HG02610 (cell line): ENCODE measurements at regions not wholly inside any gene's neighbourhood (a gene's known extent, or its start where the extent isn't known, plus 50 kb on each side); places are given as distances from the start of the nearest gene placed in this dataset.

ENCODE experiments used
- ATAC-seq: cut with Tn5 transposase; IDR thresholded peaks from one replicate; pipeline ENCODE4 v1.9.1; 2021; ENCODE audit warnings: mild to moderate bottlenecking, moderate library complexity; ENCODE audit not compliant: unreplicated experiment

DNA sequence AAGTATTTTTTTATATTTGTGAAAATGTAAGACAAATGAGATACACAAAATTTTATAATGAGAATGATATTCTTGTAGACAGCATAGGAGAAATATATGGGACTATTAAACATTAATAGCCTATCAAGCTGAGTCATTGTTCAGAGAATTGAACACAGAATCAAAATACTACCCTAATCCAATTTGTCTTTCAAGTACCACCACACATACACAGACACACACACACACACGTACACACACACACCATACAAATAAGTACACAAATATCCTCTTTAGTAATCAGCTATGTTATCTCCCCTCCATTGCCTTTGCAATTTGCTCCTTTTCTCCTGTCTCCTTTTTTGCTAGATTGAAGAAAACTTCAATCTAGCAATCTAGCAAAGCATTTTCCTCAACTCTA is 499.3 kb downstream of the FOXG1 start:
- no peak for ATAC-seq

DNA sequence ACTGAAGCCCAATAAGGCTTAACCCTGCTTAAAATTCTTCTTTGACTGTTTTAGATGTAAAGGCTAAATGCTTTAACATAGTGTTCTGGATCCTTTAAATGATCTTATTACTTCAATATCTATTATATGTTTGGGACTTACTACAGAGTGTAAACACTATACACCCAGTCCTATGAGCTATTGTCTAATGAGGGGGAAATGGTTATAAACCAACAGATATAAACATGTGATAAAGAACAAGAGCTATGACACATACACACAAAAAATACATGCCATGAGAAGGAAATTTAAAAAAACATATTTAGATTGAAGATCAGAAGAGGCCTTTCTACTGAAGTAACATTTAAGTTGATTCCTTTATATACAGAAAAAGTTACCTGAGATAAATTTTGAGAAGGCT is 505.1 kb downstream of the FOXG1 start:
- ATAC-seq: no peak

DNA sequence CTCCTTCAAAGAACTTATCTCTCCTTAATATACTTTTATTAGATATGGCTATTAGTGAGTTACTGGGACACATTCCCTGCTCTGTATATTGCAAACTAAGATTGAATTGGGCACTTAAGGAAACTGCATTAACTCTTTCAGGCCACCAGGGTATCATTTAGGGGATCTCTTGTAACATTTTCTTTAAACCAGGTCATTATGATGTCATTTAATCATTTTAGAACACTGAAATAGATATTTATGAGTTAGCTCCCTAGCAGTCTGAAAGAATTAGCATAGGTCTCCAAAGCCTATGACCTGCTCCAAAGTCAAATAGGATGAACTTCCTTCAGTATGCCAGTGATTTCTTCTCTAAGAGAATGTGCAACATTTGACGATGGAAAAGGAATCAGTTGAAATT is 506.9 kb downstream of the FOXG1 start:
- ATAC-seq: no peak

DNA sequence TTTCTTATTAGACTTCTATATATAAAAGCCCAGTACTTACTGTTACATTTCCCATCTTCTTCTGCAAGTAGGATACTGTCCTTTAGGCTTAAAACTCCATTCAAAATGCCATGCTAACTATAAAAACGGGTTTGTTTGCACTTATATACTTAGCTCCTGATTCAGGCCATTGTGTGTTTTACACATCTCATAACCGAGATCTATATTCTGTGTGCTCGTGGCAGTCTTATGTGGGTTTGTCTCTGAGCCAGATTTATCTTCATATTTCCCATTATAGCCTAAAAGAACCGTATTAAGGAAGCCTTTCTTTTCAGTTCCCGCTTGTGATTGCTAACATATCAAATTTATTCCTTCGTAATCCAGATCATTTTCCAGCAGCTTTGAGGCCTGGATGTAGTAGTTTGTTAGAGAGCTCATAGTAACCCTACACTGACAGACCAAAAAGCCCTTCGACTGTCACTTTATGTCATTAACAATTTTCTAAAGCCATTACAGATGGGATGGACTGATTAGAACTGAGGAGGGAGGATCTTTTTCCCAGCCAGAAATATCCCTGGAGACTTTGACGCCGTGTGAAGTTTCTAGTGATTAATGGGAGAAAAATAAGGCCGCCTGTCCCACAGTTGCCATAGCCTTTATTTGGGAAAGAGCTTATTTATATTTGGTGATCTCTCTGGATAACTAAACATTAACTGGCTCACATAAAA is 508.5 kb downstream of the FOXG1 start:
- ATAC-seq: no peak

DNA sequence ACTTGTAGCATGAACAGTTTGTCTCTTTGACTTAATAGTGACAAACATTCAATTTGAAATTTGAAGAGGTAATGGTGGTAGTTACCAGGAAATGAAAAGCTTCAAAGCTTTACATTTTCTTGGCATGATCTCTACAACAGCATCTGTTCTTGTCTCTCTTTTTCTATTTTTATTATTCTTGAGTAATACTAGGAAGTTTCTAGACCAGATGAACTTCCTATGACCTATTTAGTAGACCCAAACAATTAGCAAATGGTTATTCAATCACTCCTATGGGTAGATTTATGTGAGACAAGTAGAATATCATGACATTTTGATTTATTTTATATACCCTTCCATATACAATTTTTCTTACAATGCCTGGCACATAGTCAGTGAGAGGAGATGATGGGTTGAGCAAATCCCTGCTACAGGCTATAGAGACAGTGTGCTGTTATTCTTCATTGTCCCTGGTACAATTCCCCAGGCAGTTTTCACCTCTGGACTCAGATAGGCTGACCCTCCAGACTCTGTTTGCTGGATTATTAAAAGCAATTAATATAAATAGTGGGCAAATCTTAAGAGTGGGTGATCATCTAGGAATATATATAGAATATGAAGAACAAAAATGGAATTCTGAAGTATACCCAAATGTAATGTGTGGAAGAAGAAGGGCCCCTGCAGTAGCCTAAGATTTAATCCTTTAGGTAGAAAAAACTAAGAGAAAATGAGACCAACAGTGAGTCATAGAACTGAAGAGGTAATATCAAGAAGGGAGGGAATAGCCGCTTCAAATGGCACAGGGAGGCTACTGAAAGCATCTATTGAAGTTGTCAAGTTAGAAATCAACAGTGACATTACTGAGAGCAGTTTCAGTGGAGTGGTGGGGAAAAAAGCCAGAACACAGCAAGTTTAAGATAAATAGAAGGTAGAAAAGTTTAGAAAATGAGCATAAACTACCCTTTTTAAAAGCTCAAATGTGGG is 512.0 kb downstream of the FOXG1 start:
- no peak for ATAC-seq

DNA sequence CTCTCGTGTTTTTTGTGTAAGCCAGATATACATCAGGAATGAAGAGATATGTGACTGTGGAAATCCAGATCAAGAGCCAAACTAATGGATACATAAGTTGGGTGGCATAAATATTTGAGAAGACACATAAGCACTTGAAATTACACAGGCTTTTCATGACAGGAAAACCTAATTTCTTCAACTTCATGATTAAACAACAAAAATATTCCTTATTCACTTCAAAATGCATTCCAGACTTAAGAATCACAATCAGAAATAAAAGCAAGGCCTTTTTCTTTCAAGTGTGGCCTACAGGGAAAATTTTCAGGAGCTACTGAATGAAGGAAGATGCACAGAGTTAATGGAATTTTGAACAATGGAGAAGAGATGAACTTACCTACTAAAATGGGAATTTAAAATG is 515.6 kb downstream of the FOXG1 start:
- no peak for ATAC-seq

DNA sequence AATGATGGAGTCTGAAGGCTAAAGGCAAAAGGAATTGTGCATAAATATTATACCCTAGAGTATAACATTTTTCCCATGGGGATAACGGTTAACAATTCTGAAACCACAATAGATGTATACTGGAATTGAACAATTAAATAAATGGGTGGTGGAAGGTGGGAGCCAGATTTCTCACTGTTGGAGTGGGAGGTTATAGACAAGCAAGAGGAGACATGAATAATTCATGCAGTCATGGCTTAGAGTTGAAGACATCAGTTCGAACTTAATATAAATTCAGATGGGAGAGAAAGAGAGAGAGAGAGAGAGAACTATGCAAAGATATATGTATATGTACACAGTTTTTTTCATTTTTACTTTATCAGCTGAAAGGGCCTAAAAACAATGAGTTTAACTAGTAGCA is 523.9 kb downstream of the FOXG1 start:
- no peak for ATAC-seq

DNA sequence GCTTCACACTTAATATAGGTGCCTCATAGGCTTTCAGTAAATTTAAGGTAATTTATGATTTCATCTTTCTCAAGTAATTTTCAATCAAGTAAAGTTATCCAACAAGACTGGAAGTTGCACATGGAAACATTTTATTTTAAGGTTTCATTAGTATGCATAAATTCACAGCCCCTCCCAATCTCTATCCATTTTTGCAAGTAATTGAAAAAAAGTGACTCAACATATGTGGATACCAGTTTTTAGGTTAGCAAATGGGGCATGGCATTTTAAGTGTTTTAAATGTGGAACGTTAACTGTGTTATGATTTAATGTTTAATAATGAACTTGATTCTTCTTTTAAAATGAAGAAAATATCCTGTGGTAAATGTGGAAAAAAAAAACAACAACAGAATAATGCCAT is 532.8 kb downstream of the FOXG1 start:
- ATAC-seq: no peak

DNA sequence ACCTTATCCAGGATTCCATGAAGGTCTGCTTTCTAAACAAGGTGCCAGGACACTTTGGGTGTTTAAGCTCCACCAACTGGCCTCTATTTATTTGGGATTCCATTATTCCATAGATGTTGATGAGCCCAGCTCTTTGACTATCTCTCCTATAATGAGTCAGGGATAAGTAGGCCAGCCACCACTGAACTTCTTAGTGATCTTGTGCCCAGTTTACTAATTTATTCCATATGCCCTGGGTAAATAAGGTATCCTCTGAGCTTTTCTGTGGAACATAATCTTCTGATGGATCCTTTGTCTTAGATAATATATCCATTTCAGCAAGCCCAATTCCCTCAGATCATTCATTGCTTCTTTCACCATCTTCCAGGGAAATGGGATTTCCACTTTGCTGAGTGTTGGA is 535.0 kb downstream of the FOXG1 start:
- no peak for ATAC-seq

DNA sequence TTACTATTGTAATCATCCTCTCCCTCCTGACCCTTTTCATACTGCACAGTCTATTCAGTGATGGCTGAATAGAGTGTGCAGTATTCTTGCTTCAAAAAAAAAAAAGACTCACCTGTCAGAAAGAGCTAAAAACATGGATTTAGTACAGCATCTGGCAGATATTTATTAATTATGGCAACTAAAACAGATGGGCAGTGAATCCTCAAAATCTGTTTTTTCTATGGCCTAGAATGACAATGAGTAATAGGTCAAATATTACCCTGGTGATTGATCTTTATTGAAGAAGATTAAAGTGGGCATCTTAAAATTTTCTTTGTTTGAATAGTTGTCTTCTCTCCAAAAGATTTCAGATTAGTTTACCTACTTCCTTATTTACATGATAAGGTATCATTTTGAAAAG is 543.6 kb downstream of the FOXG1 start:
- no peak for ATAC-seq

DNA sequence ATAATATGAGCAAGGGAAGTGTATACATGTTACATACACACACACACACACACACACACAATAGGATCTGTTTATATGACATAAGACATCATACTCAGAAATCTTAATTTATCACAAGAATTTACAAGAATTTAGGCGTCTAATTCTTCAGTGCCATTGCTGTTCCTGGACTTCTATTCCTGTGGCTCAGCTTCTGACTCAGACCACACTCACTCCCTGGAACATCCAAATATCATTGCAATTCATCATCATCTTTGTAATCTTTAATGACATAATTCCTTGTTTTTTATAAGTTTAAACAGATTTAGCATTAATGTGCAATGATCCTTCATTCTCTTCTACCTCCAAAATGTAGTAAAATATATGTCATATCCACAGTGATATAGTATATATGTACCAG is 544.2 kb downstream of the FOXG1 start:
- no peak for ATAC-seq

DNA sequence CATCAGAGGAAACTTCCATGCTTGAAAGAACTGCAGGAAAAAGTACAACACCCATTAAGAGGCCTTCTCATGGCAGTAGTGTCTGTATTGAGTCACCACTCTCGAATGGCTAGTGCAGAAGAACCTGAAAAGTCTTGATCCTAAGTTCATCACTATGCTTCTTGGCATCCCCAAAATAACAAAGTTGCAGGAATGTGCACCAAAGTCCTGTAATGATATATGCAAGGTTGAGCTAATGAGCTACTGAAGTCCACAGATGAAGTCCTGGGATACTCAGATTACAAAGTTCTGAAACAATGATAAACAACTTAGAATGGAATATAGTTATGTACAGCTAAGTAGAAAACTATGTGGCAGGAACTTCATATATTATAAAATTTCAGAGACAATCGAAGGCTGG is 545.4 kb downstream of the FOXG1 start:
- ATAC-seq: no peak

DNA sequence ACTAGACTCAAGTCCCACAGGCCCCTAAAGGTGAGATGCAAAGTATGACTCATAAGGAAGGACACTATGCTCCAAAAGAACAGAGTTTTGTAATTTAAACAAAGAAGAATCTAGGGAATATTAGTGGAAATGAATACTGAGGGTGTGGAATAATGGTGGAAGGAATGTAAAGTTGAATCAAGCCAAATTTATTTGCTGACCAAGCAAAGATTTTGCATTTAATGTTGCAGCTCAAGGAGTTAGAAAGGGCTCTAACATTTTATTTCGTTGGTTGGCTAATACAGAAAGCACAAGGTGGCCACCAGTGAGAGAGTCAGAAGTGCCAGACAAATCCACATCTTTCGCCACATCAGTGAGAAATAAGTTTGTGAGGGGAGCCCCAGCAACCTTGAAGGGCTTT is 550.3 kb downstream of the FOXG1 start:
- ATAC-seq: no peak

DNA sequence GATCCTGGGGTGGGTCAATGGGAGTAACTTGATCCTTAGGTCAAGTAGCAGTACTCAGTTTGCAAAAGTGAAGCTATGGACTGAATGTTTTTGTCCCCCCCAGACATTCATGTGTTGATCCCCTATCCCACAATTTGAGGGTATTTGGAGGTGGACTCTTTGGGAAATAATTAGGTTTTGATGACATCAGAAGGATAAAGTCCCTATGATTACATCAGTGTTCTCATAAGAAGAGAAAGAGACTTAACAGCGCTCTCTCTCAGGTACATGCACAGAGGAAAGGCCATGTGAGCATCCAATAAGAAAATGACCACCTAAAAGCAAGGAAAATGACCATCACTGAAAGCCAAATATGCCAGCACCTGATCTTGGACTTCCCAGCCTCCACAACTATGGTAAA is 550.8 kb downstream of the FOXG1 start:
- ATAC-seq: no peak

DNA sequence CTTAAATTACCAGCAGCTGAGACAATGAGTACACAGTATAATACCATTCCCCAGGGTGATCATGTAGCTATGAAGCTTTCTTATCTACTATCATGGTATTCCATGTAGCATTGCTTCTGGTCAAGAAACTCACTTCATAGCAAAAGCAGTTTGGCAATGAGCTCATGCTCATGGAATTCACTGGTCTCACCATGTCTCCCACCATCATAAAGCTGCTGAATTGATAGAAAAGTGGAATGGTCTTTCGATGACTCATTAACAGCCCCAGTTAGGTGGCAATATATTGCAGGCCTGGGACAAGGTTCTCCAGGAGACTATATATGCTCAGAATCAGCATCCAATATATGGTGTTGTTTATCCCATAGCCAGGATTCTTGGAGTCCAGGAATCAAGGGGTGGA is 553.7 kb downstream of the FOXG1 start:
- ATAC-seq: no peak

DNA sequence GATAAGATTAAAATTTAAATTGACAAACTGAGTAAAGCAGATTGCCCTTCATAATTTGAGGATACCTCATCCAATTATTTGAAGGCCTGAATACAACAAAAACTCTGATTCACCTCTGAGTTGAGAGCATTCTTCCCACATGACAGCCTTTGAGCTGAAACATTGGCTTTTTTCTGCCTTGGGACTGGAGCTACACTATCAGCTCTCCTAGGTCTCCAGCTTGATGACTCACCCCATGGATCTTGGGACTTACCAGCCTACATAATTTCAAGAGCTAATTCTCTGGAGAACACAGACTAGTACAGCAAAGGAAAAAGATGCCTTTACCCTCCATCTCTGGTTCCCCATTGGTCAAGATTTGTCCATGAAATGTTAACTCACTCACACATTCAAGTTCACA is 555.1 kb downstream of the FOXG1 start:
- ATAC-seq: no peak

DNA sequence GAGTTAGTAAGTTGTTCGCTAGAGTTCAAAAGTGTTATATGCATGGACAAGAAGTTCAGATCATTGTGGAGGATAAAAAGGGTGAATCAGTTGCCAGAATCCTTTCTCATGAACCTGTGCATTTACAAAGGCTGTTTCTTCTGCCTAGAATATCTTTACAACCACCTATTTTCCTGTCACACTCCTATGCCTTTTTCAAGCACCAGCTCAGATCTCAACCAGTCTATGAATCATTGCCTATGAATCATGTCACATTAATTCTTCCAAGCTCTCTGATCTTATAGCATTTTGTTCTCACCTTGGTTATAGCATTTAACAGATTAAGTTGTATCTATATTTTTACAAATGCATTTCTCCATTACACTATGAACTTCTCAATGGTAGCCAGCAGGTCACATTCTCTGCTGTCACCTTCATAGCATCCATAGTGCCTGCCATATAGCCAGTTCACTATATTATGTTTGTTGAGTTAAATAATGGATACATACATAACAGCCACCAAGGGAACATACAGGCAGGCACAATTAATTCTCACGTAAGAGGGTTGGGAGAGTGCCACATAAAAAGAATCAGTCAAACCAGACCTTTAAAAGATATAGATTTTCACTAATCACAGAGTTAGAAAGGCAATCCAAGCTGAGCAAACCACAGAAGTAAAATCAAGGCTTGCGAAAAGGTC is 573.0 kb downstream of the FOXG1 start:
- ATAC-seq: no peak

DNA sequence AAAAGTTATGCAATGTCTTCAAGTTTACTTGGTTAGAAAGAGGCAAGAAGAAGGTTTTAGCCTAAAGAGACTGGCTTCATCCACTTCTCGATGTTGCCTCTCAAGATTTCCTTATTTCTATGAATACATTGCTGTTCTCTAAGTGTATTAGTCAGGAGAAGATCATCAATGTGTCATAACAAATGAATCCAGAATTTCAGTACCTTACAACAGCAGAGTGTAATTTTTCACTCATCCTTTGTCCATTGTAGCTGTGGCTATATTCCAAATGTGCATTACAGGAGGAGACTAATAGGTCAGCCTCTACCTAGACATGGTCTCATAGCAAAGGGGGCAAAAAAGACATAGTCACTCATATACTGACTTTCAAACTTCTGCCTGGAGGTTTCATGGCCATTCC is 579.1 kb downstream of the PRKD1 start:
- no peak for ATAC-seq

DNA sequence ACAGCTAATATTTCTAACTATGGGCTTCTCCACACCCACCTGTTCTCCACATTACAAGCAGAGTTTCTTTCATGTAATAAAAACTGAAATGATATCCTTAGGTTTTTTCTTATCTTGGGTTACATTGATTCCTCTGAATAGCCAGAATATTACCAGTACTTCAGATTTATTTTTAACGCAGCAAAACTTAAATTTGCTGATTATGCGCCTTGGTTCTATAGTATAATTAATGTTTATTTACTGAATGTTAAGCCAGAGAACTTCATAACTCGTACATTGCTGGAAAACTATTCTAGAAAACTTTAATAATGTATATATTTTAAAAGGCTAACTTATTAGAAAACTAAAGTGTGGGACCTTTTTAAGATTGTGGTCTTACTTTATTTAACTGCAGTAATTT is 577.2 kb downstream of the PRKD1 start:
- ATAC-seq: no peak

DNA sequence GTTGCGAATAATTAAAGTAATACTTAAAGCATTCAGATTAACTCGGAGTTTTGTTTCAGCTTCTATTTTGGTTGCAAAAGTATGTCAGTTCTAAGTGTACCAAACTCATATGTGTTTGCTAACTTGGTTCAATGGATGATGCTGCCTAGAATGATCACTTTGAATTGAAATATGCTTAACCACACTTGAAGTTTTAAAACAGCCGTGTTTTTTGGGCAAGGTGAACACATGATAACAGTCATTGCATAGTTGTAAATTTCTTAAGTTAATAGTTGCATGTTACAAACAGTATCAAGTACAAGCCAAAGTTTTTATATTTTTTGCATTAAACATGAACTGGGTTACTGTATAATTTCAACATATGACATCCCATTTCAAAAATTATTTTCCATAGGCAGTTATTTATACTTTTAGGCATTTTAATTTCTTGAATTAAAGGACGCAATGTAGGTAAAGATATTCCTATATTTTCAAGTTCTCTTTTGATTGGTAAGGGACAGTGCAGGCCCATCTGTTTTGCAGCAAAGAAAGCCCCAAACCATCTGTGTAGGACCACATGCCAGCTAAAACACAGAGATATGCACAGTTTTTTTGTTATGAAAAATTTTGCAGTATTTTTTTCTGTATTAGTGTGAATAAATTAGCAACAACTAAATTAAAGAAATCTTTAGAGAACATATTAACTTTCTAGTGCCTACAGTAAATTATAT is 575.5 kb downstream of the PRKD1 start:
- ATAC-seq: no peak

DNA sequence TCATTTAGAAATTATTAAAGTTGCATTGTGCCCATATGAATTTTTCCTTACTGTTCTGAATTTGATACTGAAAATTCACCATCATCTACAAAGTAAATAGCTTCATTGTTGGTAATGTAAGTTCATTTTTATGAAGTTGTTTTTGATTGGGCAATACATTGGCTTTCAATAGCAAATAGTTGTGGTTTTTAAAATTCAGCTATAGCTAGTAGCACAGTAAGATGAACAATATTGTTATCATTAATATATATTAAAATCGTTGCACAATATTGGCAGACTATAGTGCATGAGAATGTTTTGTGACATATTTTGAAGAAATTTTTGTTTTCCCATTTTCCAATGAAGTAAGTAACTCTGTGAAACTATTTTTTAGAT is 575.0 kb downstream of the PRKD1 start:
- ATAC-seq: no peak
